ENCODE measurements at regions not wholly inside any gene's neighbourhood (a gene's known extent, or its start where the extent isn't known, plus 50 kb on each side); places are given as distances from the start of the nearest gene placed in this dataset.

DNA sequence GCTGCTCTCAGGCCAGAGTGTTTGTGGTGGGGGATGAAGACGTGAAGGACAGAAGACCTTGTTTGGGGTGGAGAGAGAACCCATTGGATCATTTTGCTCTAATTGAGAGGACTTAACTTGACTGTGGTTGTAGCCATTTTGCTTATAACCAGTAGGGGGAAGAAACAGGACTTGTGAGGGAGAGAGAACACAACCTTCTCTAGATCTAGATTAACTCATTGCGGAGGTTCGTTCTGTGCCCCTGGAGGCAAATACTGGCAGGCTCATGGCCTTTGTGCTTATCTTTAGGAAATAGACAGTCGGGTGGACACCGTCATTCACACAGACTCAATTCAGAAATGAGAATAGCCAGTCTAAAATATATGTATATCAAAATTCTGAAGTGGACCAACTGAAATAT, 147.0 kb upstream of the LHCGR start:
- no peaks in the 10 kb centered on the region for H3K36me3 Mint-ChIP-seq (ENCODE audit: insufficient read depth in 1 of 3, low read depth in 3 of 3)
- H2BK5ac ChIP-seq (ENCODE audit: insufficient read length, low read length), result no peak overlapping the region
- H4K5ac ChIP-seq (ENCODE audit: insufficient read length, low read depth, low read length), result no peak overlapping the region
- no peaks in the 10 kb centered on the region for H3K9me3 ChIP-seq (ENCODE audit: control insufficient read depth, low read depth, low read length)
- H3K4me2 ChIP-seq (ENCODE audit: insufficient read depth, insufficient read length, low read length), result no peak overlapping the region
- no peak overlapping the region for H3K4me3 Mint-ChIP-seq
- no peak overlapping the region for H2BK15ac ChIP-seq (ENCODE audit: low read depth, low read length)
- H3K18ac ChIP-seq (ENCODE audit: insufficient read length, low read depth, low read length), result no peak overlapping the region
- no peak overlapping the region for H3K23ac ChIP-seq (ENCODE audit: insufficient read length, low read depth, low read length)
- H2AFZ ChIP-seq (ENCODE audit: low read length), result no peak overlapping the region
- no peak overlapping the region for H4K91ac ChIP-seq (ENCODE audit: insufficient read length, low read depth, low read length)
- H3K4me1 Mint-ChIP-seq, result peaks cover 0 to 8% of the 10 kb centered on the region in 2 experiments; a peak in 2 of 4 replicates
- H3K23me2 ChIP-seq (ENCODE audit: insufficient read length, low read depth, low read length, poor library complexity, severe bottlenecking), result no peaks in the 10 kb centered on the region
- H3K9ac ChIP-seq (ENCODE audit: extremely low read depth, insufficient read length, low read length), result no peak overlapping the region
- no peak overlapping the region for H3K56ac ChIP-seq (ENCODE audit: insufficient read length, low read depth, low read length)
- H3K27me3 ChIP-seq (ENCODE audit: insufficient read depth, low read length), result no peaks in the 10 kb centered on the region
- no peak overlapping the region for H2BK120ac ChIP-seq (ENCODE audit: low read depth, low read length, poor library complexity, severe bottlenecking)
- no peak overlapping the region for H3K27ac Mint-ChIP-seq
- no peaks in the 10 kb centered on the region for H3K4me1 ChIP-seq (ENCODE audit: insufficient read depth, low read length)
- DNase-seq, result no peak
- no peak overlapping the region for H2BK12ac ChIP-seq (ENCODE audit: insufficient read length, low read depth, low read length)
- H3K79me1 ChIP-seq (ENCODE audit: insufficient read depth, low read depth, low read length, poor library complexity, severe bottlenecking), result no peaks in the 10 kb centered on the region
- no peak overlapping the region for H2AK5ac ChIP-seq (ENCODE audit: insufficient read length, low read length)
- H3K9me3 Mint-ChIP-seq, result peaks cover 0 to 2% of the 10 kb centered on the region in 2 experiments; a peak in 1 of 5 replicates
- no peak overlapping the region for H3K14ac ChIP-seq (ENCODE audit: insufficient read depth, low read length)
- no peak overlapping the region for H3T11ph ChIP-seq (ENCODE audit: low read length)
- H2BK20ac ChIP-seq (ENCODE audit: low read depth, low read length, poor library complexity, severe bottlenecking), result no peak overlapping the region
- no peaks in the 10 kb centered on the region for H4K20me1 ChIP-seq (ENCODE audit: control insufficient read depth, insufficient read depth, insufficient read length)
- H3K27me3 Mint-ChIP-seq (ENCODE audit: low read depth), result no peaks in the 10 kb centered on the region; the same call in 1 of the 2 replicates
- no peaks in the 10 kb centered on the region for H3K79me2 ChIP-seq (ENCODE audit: insufficient read depth, low read length)
- H3K4ac ChIP-seq (ENCODE audit: low read depth, low read length), result no peak overlapping the region
- TF ChIP-seq CTCF (conservative IDR thresholded peaks at IDR 0.05), result peak; percentile 6; the same call in 2 of the 3 replicates
- no peak overlapping the region for H4K8ac ChIP-seq (replicated peaks; ENCODE audit: insufficient read length, low read depth, low read length)
- WGBS (ENCODE audit: extremely low coverage, insufficient read length, low lambda C conversion rate), result no CpG with 5 or more reads among the region's 5 CpGs
- H3K27ac ChIP-seq (ENCODE audit: insufficient read length, low read depth, low read length), result no peak overlapping the region
